IPS-20b (cell line): ENCODE measurements at regions not wholly inside any gene's neighbourhood (a gene's known extent, or its start where the extent isn't known, plus 50 kb on each side); places are given as distances from the start of the nearest gene placed in this dataset.

Experiments
- H3K27ac ChIP-seq: one replicate; pipeline ENCODE4 v1.5.1; 2013; ENCODE audit warnings: low read length
- H3K27me3 ChIP-seq: 2 replicates; pipeline ENCODE4 v1.6.1; 2013; ENCODE audit warnings: mild to moderate bottlenecking, low read length, inconsistent platforms; ENCODE audit not compliant: insufficient read depth
- H3K36me3 ChIP-seq: 2 replicates; pipeline ENCODE4 v1.6.1; 2013; ENCODE audit warnings: low read depth, mild to moderate bottlenecking, inconsistent platforms, low read length, moderate library complexity; ENCODE audit not compliant: insufficient read depth
- H3K4me1 ChIP-seq: 2 replicates; pipeline ENCODE4 v1.6.1; 2013; ENCODE audit warnings: mild to moderate bottlenecking, control low read depth, inconsistent platforms, low read length, moderate library complexity; ENCODE audit not compliant: insufficient read depth
- H3K4me3 ChIP-seq: 2 replicates; pipeline ENCODE4 v1.5.1; 2013; ENCODE audit warnings: mild to moderate bottlenecking, low read length, inconsistent platforms
- H3K9ac ChIP-seq: 2 replicates; pipeline ENCODE4 v1.6.1; 2013; ENCODE audit warnings: low read depth, mild to moderate bottlenecking, inconsistent platforms, low read length, moderate library complexity
- H3K9me3 ChIP-seq: 2 replicates; pipeline ENCODE4 v1.6.1; 2013; ENCODE audit warnings: mild to moderate bottlenecking, low read depth, low read length, inconsistent platforms; ENCODE audit not compliant: insufficient read depth

DNA sequence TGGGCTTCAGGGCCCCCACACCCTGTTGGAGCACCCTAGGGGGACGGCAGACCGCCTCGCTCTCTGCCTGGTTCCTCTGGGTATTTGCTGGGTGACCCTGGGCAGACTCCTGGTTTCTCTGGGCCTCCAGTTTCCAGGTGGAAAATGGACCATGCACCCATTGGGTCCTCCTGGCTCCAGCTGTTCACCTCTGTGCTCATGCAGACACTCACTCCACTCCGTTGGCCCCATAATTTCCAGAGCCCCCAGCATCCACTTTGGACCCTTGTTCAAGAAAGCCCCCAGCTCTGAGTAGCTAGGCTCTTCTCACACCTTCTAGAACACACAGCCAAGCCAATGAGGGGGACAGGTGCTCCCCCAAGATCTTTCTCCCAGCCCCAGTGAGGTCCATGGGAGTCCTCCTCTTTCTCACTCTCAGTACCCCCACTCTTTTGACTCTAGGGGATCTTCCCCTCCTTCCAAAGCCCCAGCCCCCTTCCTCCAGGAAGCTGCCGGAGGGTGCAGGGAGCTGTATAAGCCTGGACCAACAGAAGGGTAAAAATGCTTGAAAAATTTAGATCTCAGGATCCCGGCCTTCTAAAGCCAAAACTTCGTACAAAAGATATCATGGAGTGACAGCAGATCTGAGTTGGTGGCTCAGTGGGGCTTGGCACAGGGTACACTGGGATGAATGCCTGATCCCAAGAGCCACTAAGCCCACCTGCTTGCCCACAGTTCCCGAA is 174.8 kb upstream of the RTL1 start:
- H3K27me3 ChIP-seq = peaks cover 46% of the 10 kb centered on the region
- H3K9me3 ChIP-seq = no peaks in the 10 kb centered on the region
- H3K36me3 ChIP-seq = no peaks in the 10 kb centered on the region
- peaks cover 9% of the 10 kb centered on the region; the same call in 1 of the 2 replicates for H3K4me1 ChIP-seq
- H3K4me3 ChIP-seq = peak overlapping the region; percentile 67; the same call in 1 of the 2 replicates
- no peak overlapping the region for H3K9ac ChIP-seq
- H3K27ac ChIP-seq = no peak overlapping the region

DNA sequence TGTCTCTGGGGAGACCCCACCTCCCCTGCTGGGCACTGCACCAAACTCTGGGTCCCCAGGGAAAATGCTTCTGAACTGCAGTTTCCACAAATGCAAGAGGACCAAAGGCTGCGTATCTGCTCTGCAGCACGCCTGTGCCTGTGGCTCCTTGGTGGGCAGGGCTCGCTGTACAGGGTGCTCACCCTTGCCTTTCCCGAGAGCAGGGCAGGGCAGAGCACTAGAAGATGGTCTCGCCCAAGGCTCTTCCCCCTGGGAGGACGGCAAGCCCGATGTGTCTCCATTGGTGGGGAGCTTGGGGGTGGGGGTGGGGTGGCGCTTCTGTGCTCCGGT is 175.3 kb upstream of the RTL1 start:
- Histone ChIP-seq H3K27me3 (peaks cover 46% of the 10 kb centered on the region), H3K36me3 (no peaks in the 10 kb centered on the region), H3K4me1 (peaks cover 5% of the 10 kb centered on the region; the same call in 1 of the 2 replicates)

DNA sequence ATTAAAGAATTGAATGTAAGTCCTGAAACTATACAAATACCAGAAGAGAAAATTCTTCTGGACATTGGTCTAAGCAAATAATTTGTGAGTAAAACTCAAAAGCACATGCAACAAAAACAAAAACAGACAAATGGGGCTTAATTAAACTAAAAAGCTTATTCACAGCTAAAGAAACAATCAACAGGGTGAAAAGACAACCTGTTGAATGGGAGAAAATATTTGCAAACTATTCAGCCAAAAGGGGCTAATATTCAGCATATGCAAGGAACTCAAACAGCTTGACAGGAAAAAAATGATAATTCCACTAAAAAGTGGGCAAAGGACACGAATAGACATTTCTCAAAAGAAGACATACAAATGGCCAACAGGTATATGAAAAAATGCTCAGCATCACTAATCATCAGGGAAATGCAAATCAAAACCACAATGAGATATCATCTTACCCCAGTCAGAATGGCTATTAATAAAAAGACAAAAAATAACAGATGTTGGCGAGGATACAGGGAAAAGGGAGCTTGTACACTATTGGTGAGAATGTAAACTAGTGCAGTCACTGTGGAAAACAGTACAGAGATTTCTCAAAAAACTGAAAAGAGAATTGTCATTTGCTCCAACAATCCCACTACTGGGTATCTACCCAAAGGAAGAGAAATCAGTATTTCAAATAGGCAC is 177.5 kb upstream of the RTL1 start:
- Histone ChIP-seq H3K27me3 (peaks cover 32% of the 10 kb centered on the region), H3K27ac (no peak overlapping the region), H3K4me3 (no peak overlapping the region), H3K36me3 (no peaks in the 10 kb centered on the region), H3K9ac (no peak overlapping the region), H3K9me3 (no peaks in the 10 kb centered on the region), H3K4me1 (peaks cover 3% of the 10 kb centered on the region; the same call in 1 of the 2 replicates)

More for the DNA sequence above, 175.3 kb upstream of the RTL1 start:
- H3K27ac ChIP-seq = no peak overlapping the region
- H3K4me3 ChIP-seq = no peak overlapping the region
- no peak overlapping the region for H3K9ac ChIP-seq
- H3K9me3 ChIP-seq = no peaks in the 10 kb centered on the region

DNA sequence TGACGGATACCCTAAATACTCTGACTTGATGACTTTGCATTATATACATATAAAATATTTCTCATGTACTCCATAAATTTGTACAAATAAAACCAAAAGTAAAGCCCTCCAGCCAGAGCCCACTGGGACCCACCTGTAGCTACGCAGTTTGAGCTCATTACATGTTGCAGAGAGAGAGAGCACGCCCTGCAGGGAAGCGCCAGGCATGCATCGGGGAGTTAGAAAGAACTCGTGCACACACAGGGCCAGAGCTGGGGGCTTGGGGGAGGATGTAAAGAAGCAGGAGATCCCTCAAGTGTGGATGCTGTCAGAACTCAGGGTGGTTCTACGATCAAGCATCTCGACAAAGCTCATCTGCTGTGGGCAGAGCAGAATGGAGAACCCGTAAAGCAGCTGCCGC is 178.5 kb upstream of the RTL1 start:
- Histone ChIP-seq H3K27ac (no peak overlapping the region), H3K27me3 (peaks cover 23% of the 10 kb centered on the region), H3K9ac (no peak overlapping the region), H3K9me3 (no peaks in the 10 kb centered on the region), H3K4me1 (no peaks in the 10 kb centered on the region; the same call in 1 of the 2 replicates), H3K36me3 (no peaks in the 10 kb centered on the region), H3K4me3 (no peak overlapping the region)

DNA sequence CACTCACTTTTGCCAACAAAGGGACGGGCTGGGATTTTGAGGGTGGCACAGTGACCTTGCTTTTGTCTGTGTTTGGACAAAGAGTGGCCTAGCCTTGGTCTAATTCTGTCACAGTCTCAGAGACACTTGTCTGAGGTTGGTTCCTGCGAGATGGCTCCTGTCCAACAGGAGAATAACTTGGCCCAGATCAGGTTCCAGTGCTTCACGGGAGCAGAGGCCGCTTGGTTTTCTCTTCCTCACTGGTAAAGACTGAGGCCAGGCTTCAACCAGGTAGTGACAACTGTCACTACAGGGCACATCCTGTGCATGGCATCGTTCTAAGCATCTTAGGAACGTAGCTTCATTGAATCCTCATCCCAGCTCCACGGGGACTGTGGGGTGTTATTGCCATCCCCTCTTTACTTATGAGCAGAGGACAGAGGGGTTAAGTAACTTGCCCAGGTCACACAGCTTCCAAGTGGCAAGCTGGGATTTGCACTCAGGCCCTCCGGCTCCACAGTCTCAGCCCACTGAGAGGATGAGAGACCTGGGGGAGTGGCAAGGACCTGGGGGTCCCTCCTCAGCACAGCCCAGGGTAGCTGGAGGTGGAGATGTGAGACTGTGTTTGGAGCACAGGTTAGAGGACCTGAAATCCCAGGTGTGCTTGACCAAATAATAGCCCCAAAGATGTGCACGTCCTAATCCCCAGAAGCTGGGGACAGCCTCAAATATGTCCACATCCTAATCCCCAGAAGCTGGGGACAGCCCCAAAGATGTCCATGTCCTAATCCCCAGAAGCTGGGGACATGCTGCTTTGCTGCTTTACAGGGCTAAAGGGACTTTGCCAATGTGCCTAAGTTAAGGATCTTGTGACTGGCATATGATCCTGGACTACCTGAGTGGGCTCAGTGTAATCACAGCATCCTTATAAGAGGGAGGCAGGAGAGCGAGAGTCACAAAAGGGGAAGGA is 179.2 kb upstream of the RTL1 start:
- Histone ChIP-seq H3K27ac (no peak overlapping the region), H3K36me3 (no peaks in the 10 kb centered on the region), H3K9me3 (no peaks in the 10 kb centered on the region), H3K4me1 (no peaks in the 10 kb centered on the region; the same call in 1 of the 2 replicates), H3K9ac (no peak overlapping the region), H3K27me3 (peaks cover 17% of the 10 kb centered on the region), H3K4me3 (no peak overlapping the region)

DNA sequence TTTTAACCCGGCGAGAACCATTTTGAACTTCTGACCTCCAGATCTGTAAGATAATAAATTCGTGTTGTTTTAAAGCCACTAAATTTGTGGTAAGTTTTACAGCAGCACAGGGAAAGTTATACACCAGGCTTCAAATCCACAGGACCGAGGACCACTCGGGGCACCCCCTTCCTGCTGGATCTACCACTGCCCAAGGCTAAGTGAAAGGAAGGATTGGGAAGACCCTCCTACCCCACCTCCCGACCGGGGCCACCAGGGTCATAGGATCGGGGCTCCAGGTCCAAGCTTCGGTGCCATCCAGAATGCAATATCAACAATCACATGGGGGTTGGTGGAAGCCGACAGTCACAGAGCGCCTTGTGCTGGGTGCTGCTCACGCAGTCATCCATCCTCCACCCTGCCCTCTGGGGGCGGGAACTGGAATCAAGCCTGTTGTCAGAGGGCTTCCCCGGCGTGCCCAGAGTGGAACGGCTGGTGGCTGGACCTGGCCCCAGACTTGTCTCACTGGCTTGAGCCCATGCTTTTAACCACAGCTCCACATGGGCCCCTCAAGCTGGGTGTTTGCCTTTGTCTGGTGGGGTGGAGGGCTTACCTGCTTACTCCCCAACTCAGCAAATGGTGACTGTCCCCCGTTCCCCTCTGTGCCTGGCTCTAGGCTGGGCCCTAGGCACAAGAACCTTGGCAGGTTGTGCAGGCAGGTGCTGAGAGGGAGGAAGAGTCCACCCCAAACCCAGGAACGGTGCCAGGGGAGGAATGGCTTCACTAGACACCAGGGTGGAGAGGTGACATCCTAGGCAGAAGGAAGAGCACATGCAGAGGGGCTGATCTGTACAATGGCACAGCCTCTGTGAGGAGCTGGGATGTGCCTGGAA is 180.3 kb upstream of the RTL1 start:
- Histone ChIP-seq H3K9me3 (no peaks in the 10 kb centered on the region), H3K27ac (no peak overlapping the region), H3K27me3 (peaks cover 6% of the 10 kb centered on the region; the same call in 1 of the 2 replicates), H3K9ac (no peak overlapping the region), H3K4me1 (no peaks in the 10 kb centered on the region), H3K36me3 (no peaks in the 10 kb centered on the region), H3K4me3 (no peak overlapping the region)

DNA sequence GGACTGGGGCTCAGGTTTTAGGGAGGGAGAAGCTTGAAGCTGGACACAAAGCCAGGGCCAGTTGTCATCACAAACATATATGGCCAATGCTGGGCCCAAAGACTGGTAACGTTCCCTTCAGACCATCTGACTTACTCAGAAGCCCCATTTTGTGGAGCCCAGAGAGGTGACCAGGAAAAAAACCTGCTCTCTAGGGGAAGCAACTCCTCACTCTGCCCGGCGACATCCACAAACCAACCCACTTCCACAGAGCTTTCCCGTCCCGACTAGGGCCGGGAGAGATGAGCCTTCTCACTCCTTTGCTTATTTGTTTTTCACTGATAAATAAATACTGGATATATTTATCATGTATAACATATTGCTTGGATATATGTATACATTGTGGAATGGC is 180.9 kb upstream of the RTL1 start:
- Histone ChIP-seq H3K27ac (no peak overlapping the region), H3K4me1 (no peaks in the 10 kb centered on the region), H3K27me3 (peaks cover 5% of the 10 kb centered on the region; the same call in 1 of the 2 replicates)

DNA sequence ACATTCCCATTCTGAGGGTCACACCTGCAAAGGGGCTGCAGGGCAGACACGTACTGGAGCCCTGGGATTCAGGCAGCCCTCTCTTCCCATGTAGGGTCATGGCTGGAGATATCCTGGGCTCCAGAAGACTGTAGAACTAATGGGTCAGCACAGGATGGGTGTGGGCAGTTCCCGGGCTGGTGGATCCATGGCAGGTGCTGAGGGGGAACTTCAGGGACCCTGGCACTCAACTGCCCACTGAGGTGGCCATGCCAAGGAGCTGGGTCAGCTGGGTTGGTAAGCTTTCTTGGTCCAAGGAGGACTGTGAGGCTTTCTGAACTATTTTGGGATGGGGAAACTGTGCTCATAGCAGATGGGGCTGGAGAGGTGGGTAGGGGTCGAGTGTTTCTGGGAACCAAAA is 183.4 kb upstream of the RTL1 start:
- H3K4me3 ChIP-seq = no peak overlapping the region
- peaks cover 5% of the 10 kb centered on the region; the same call in 1 of the 2 replicates for H3K27me3 ChIP-seq
- H3K27ac ChIP-seq = no peak overlapping the region
- no peak overlapping the region for H3K9ac ChIP-seq
- no peaks in the 10 kb centered on the region for H3K36me3 ChIP-seq
- H3K4me1 ChIP-seq = no peaks in the 10 kb centered on the region
- no peaks in the 10 kb centered on the region for H3K9me3 ChIP-seq

More for the DNA sequence above, 180.9 kb upstream of the RTL1 start:
- H3K4me3 ChIP-seq = no peak overlapping the region
- H3K36me3 ChIP-seq = no peaks in the 10 kb centered on the region
- no peaks in the 10 kb centered on the region for H3K9me3 ChIP-seq
- no peak overlapping the region for H3K9ac ChIP-seq

DNA sequence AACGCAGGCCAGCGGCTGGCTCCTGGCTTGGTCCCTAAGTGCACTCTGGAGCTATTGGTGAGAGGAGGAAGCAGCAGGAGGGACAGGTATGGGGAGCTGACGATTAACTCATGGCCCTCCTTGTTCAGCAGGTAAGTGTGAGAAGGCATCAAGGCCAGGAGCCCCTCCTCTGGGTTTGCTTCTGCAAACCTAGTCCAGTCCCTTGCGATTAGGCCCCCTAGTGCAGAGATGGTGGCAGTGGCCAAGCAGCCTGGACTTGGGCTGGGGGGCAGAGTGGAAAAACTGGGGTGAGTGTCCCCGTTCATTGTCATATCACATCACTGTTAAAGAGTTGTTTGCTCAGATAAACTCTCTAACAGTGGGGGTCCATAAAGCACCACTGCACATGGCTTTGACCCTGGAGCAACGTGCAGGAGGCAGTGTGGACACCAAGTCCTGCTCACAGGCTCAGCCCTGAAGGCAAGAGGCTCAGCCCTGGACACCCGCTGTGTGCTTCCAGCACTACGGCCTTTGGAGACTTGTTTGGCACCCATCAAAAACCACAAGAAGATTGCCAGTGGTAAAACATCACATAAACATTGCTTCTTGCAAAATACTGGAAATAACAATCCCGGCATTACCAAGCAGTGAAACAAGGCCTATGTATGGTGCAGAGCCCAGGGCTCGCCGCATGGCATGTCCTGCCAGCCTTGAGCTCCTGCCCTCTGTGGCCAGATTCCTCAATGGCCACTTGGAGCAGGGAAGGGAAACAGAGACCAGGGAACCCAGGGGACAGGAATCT is 184.3 kb upstream of the RTL1 start:
- Histone ChIP-seq H3K9ac (no peak overlapping the region), H3K27me3 (peaks cover 4% of the 10 kb centered on the region; the same call in 1 of the 2 replicates), H3K9me3 (no peaks in the 10 kb centered on the region), H3K4me1 (no peaks in the 10 kb centered on the region), H3K36me3 (no peaks in the 10 kb centered on the region), H3K27ac (no peak overlapping the region), H3K4me3 (no peak overlapping the region)

DNA sequence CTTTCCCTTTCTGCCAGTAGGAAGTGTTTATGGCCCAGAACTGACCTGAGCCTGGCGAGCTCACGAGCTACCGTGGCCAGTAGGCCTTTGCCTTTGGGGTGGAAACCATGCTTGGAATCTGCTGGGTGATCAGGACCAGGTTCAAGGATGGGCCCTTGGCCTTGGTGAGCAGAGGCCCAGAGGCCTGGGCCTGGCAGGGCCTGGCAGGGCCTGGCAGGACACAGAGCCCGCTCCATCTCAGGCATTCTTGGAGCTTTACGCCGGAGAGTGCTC is 184.8 kb upstream of the RTL1 start:
- H3K27me3 ChIP-seq = no peaks in the 10 kb centered on the region
- H3K4me3 ChIP-seq = no peak overlapping the region
- no peaks in the 10 kb centered on the region for H3K36me3 ChIP-seq
- H3K4me1 ChIP-seq = no peaks in the 10 kb centered on the region
- no peak overlapping the region for H3K27ac ChIP-seq
- H3K9me3 ChIP-seq = no peaks in the 10 kb centered on the region
- H3K9ac ChIP-seq = no peak overlapping the region
